NCI-H510A (cell line): ENCODE measurements at regions not wholly inside any gene's neighbourhood (a gene's known extent, or its start where the extent isn't known, plus 50 kb on each side); places are given as distances from the start of the nearest gene placed in this dataset.
A peak's percentile ranks its signal among the peaks of the same experiment; 100 is the strongest.
"Not testable (repeated sequence)": the region's sequence is repeated elsewhere in the genome, so short reads cannot be mapped to it uniquely, and the experiment has no call there.

Experiments
- DNase-seq: peaks from one replicate; lab custom pipeline; 2025; lab: John Stamatoyannopoulos, UW

- no peak for DNase-seq
Measured at GRCh38 chr18:40366521-40366920, 1588.5 kb upstream of the PIK3C3 start.

DNA sequence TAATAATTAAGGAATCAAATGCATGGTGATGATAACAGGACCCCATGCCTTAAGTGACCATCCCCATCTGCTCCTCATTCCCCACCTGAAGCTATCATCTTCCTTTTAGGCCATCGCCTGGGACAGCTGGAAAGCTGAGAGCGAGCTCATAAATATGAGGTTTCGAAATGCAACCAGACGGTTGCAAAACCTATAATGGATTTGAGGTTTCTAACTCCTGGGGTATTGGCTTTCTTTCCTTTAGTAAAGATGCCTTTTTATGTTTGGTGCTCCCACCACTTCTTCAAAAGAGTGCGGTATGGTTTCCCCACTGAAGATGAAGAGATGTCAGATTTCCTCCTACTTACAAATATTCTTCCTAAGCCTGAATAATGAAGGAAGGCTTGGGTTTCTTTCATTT, 1589.5 kb upstream of the PIK3C3 start:
- no peak for DNase-seq

DNA sequence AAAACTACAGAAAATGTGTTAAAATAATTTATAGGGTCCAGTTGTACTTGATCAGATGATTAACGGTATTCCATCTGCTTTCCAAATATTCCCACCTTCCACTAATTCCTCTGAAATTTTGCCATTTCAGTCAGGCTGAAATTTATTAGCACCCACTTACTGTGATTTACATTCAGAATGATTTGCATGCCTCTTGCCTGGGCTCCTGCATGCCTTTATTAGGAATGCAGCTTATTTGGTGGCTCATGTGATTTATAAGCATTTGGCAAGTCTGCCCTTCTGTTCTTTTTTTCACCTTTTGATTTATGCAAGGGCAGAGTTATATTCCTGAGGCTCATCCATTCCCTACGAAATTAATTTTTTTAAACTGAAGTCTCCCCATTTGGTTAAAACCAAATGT, 1594.5 kb upstream of the PIK3C3 start:
- DNase-seq: no peak

DNA sequence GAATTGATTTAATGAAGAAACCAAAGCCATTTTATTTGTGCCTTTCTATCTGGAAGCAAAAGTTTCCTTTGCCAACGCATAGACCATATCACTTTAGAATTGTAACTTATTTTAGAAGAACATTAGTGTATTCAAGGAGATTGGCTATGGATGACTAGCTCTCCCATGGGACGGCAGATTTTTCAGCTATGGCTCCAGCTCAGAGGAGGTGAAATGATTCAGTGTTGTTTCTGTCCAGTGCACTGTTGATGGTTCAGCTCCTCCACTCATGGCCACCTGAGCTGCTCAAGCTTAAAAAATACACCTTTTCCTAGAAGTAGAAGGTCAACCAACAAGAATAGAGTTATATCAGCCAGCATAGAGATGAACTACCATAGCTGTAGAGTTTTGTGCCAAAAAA, 1597.5 kb upstream of the PIK3C3 start:
- no peak for DNase-seq

GRCh38 chr18:40356168-40356567, 1598.9 kb upstream of the PIK3C3 start:
- no peak for DNase-seq

GRCh38 chr18:40355726-40356125, 1599.3 kb upstream of the PIK3C3 start:
- no peak for DNase-seq

- no peak for DNase-seq
Measured at GRCh38 chr18:40348196-40348595, 1606.8 kb upstream of the PIK3C3 start.

- DNase-seq: peak; percentile 33
Measured at GRCh38 chr18:40347261-40347660, 1607.8 kb upstream of the PIK3C3 start.

DNA sequence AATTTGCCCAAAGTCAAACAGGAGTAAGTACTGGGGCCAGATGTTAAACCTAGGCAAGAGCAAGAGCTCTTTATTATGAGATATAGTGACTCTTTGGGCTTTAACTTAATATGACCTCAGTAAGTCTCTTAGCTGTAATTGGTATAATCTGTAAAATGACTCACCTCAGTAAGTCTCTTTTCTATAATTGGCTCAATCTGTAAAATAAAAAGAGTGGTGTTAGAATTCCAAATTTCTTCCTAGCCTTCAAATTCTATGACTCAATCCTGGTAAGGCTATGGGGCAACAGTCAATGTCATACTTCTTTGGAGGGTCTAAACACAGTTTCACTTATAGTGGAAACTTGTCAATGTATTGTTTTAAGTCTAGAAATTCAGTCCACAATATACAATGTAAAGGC, 1608.9 kb upstream of the PIK3C3 start:
- DNase-seq: no peak

GRCh38 chr18:40341701-40342100, 1613.3 kb upstream of the PIK3C3 start:
- no peak for DNase-seq

GRCh38 chr18:40338284-40338683, 1616.8 kb upstream of the PIK3C3 start:
- no peak for DNase-seq

DNA sequence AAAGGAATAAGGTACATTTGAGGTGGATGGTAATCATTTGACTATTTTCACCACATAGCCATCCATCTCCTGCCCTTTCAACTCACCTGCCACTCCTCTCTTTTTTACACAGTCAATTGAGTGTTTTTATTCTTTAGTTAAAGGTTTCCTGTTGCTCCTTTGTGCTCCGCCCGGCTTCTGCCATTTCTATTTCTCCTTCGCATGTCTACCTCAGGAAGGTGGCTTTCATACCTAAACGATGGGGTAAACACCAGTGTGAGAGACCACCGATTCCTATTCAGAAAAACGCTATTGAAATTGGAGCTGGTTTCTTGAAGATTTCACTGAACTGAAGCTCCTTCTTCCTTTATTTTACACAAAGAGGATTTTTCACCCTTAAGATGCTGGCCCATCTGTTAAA, 1628.0 kb upstream of the PIK3C3 start:
- no peak for DNase-seq

DNA sequence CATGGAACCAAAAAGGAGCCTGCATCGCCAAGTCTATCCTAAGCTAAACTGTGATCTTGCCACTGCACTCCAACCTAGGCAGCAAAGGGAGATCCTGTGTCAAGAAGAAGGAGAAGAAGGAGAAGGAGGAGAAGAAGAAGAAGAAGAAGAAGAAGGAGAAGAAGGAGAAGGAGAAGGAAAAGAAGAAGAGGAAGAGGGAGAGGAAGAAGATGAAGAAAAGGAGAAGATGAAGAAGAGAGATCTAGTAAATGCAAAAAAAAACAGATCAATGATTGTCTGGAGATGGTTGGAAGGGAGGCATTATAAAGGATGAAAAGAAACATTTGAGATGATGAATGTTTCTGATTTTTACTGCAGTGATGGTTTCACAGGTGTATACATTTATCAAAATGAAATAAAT, 1629.0 kb upstream of the PIK3C3 start:
- no peak for DNase-seq

DNA sequence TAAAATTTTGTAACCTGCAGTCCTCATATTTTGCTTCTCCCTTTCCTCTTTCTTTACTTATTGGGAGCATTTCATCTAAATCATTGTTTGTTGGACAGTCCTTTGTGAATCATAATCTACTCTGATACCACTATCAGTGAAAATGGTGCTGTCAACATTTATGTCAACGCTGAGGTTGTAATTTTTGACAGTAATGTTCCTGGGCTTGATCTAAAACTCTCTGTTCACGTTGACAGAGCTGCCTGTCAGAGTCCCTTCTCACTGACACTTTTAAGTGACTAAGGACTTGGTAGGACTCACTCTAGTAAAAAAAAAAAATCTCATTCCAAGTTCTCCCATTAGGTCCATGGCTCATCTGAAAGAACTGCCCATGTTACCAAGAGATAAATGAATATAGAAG, 1640.8 kb upstream of the PIK3C3 start:
- DNase-seq: no peak

DNA sequence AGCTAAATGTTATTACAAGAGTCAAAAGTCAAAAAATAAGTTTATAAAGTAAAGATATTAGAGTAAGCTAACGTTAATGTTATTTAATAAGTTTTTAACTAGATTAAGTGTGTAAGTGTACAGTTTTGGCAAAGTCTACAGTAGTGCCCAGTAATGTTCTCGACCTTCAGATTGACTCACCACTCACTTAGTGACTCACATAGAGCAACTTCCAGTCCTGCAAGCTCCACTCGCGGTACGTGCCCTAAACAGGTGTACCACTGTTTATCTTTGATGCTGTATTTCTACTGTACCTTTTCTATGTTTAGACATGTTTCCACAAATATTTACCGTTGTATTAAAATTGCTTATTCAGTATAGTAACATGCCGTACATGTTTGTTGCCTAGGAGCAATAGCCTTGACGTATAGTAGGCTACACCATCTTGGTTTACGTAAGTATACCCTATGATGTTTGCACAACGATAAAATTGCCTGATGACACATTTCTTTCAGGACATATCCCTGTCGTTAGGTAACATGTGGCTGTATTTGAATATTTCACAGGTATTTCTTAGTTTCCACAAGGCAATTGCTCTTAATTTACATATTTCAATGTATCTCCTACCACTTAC, 1641.9 kb upstream of the PIK3C3 start:
- DNase-seq: no peak

GRCh38 chr18:40307627-40308026, 1647.4 kb upstream of the PIK3C3 start:
- no peak for DNase-seq

- no peak for DNase-seq
Measured at GRCh38 chr18:40296717-40297413, 1658.2 kb upstream of the PIK3C3 start.

DNA sequence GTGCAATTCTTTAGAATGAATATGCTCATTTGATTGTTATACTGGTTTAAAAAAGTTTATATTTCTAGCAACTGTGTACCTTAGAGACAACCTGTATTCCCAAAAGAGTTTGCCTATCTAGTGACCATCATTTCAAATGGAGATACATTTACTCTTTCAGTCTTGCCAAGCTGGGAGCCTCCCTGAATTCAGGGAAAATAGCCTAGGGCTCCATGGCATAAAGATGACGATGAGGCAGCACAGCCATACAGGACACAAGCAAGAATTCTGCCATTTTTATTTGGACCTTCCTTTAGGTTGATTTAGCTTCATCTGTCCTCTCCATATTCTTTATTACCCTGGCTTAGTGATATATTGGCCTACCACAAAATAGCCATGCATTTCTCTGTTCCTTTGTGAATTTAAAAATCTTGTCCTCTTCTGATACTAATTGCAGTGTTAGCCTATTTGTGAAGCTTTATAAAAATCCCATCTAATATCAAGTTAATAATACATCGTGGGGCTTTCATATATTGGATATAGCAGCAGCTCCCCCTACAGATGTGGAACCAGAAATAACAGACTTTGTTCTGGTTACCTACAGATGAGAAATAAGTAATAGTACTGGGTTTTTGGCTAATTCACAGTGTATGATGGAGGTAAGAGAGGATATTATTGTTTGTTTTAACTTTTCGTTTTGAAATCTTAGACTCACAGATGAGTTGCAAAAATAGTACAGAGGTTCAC, 1661.9 kb upstream of the PIK3C3 start:
- DNase-seq: no peak

GRCh38 chr18:40283560-40283959, 1671.5 kb upstream of the PIK3C3 start:
- no peak for DNase-seq

GRCh38 chr18:40281356-40281755, 1673.7 kb upstream of the PIK3C3 start:
- DNase-seq: not testable (repeated sequence)

DNA sequence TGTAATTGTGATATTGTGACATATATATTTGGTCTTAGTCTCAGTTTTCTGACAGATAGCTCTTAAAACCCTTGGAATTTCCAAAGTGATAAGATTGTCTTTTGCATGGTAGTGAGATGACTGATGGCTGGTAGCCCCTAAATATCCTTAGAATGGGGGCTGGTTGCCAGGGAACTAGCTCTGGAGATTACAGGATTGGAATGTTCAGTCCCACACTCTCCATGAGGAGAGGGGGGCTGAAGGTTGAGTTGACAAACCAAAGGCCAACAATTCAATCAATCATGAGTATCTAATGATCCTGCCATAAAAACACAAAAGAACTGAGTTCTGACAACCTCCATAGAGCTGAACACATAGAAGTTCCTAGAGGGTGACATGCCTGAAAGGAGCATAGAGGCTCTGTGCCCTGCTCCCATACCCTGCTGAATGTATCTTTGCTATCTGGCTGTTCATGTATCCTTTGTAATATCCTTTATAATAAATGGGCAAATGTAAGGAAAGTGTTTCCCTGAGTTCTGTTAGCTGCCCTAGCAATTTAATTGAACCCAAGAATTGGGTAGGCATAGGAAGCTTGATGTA, 1680.3 kb upstream of the PIK3C3 start:
- no peak for DNase-seq

GRCh38 chr18:40272630-40273231, 1682.3 kb upstream of the PIK3C3 start:
- no peak for DNase-seq
